A673 (cell line): ENCODE measurements at regions not wholly inside any gene's neighbourhood (a gene's known extent, or its start where the extent isn't known, plus 50 kb on each side); places are given as distances from the start of the nearest gene placed in this dataset.

Source experiments
- EZH2 ChIP-seq: fragments of 200-600 bp; sonication (generic); IDR thresholded peaks from 2 replicates; pipeline ENCODE4 v1.6.1; 2017; ENCODE audit warnings: borderline replicate concordance, low read depth, mild to moderate bottlenecking, mixed read lengths, antibody characterized with exemption, low read length; ENCODE audit not compliant: poor library complexity, severe bottlenecking
- TF ChIP-seq, protein P1 (sequence below): fragments of 300-800, 200-600 bp; sonication (generic); conservative IDR thresholded peaks from 2 replicates; pipeline ENCODE4 v1.5.1; 2017; ENCODE audit warnings: low read depth, mild to moderate bottlenecking, antibody characterized with exemption, low read length, moderate library complexity, mixed read lengths

DNA sequence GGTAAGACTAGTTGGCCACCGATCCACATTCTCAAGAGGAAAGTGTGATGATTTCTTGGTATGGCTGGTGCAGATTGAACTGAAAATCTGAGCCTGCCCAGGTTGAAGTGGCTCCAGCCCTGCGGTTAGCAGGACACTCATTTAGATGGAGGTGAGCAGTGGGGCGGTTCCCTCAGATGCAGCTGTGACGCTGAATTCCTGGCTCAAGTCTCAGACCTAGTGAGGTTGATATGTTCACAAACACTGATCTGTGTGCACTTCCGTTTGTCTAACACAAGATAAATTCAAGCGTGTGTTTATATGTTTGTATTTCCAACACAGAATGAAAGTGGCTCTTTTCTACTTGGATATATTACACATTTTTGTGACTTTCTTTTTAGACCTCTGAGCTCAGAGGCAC, 83.4 kb upstream of the FRMD1 start:
- TF ChIP-seq, protein P1, sequence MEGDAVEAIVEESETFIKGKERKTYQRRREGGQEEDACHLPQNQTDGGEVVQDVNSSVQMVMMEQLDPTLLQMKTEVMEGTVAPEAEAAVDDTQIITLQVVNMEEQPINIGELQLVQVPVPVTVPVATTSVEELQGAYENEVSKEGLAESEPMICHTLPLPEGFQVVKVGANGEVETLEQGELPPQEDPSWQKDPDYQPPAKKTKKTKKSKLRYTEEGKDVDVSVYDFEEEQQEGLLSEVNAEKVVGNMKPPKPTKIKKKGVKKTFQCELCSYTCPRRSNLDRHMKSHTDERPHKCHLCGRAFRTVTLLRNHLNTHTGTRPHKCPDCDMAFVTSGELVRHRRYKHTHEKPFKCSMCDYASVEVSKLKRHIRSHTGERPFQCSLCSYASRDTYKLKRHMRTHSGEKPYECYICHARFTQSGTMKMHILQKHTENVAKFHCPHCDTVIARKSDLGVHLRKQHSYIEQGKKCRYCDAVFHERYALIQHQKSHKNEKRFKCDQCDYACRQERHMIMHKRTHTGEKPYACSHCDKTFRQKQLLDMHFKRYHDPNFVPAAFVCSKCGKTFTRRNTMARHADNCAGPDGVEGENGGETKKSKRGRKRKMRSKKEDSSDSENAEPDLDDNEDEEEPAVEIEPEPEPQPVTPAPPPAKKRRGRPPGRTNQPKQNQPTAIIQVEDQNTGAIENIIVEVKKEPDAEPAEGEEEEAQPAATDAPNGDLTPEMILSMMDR = no peak
- no peak for TF ChIP-seq EZH2
